Endothelial cell (in vitro differentiated cells): ENCODE measurements at regions not wholly inside any gene's neighbourhood (a gene's known extent, or its start where the extent isn't known, plus 50 kb on each side); places are given as distances from the start of the nearest gene placed in this dataset.

Source experiments
- DNase-seq: peaks from one replicate; pipeline ENCODE4 v3.0.0; 2021; ENCODE audit warnings: low spot score
- H3K27ac Mint-ChIP-seq: one replicate; pipeline ENCODE4 v1.8.0; 2021; ENCODE audit warnings: mixed read lengths, inconsistent platforms; ENCODE audit not compliant: unreplicated experiment
- H3K27me3 Mint-ChIP-seq: one replicate; pipeline ENCODE4 v1.8.0; 2021; ENCODE audit warnings: mild to moderate bottlenecking, moderate library complexity, mixed read lengths, inconsistent platforms; ENCODE audit not compliant: unreplicated experiment
- H3K36me3 Mint-ChIP-seq: one replicate; pipeline ENCODE4 v1.8.0; 2021; ENCODE audit warnings: mild to moderate bottlenecking, low read depth, mixed read lengths, inconsistent platforms; ENCODE audit not compliant: unreplicated experiment
- H3K4me1 Mint-ChIP-seq: one replicate; pipeline ENCODE4 v1.8.0; 2021; ENCODE audit warnings: mild to moderate bottlenecking, mixed read lengths, inconsistent platforms; ENCODE audit not compliant: unreplicated experiment
- H3K4me3 Mint-ChIP-seq: one replicate; pipeline ENCODE4 v1.8.0; 2021; ENCODE audit warnings: mild to moderate bottlenecking, mixed read lengths, inconsistent platforms; ENCODE audit not compliant: unreplicated experiment
- H3K9me3 Mint-ChIP-seq: one replicate; pipeline ENCODE4 v1.8.0; 2021; ENCODE audit warnings: mixed read lengths, inconsistent platforms; ENCODE audit not compliant: unreplicated experiment
- CTCF ChIP-seq: fragments of 200-600 bp; sonication (generic); IDR thresholded peaks from one replicate; pipeline ENCODE4 v1.5.0; 2021; ENCODE audit warnings: antibody characterized with exemption; ENCODE audit not compliant: unreplicated experiment

- no peak for DNase-seq
- no peaks in the 10 kb centered on the region for H3K36me3 Mint-ChIP-seq
- no peaks in the 10 kb centered on the region for H3K9me3 Mint-ChIP-seq
- peaks cover 5% of the 10 kb centered on the region for H3K27me3 Mint-ChIP-seq
- H3K4me1 Mint-ChIP-seq = peaks cover 12% of the 10 kb centered on the region
- H3K4me3 Mint-ChIP-seq = no peak overlapping the region
- no peak overlapping the region for H3K27ac Mint-ChIP-seq
- TF ChIP-seq CTCF = no peak
Observed at GRCh38 chr12:124658806-124659402, 91.5 kb upstream of the NCOR2 start.

- DNase-seq = no peak
- H3K27ac Mint-ChIP-seq = no peak overlapping the region
- H3K4me1 Mint-ChIP-seq = peaks cover 8% of the 10 kb centered on the region
- H3K36me3 Mint-ChIP-seq = no peaks in the 10 kb centered on the region
- peaks cover 3% of the 10 kb centered on the region for H3K27me3 Mint-ChIP-seq
- TF ChIP-seq CTCF = no peak
- no peak overlapping the region for H3K4me3 Mint-ChIP-seq
- no peaks in the 10 kb centered on the region for H3K9me3 Mint-ChIP-seq
Observed at GRCh38 chr12:124658302-124658701, 90.9 kb upstream of the NCOR2 start.

- DNase-seq = no peak
- no peaks in the 10 kb centered on the region for H3K9me3 Mint-ChIP-seq
- no peaks in the 10 kb centered on the region for H3K4me1 Mint-ChIP-seq
- H3K36me3 Mint-ChIP-seq = no peaks in the 10 kb centered on the region
- no peak for TF ChIP-seq CTCF
- H3K27ac Mint-ChIP-seq = no peak overlapping the region
- H3K4me3 Mint-ChIP-seq = no peak overlapping the region
- peaks cover 1% of the 10 kb centered on the region for H3K27me3 Mint-ChIP-seq
Observed at GRCh38 chr12:124656947-124657434, 89.6 kb upstream of the NCOR2 start.

GRCh38 chr12:124655698-124656516 is 88.5 kb upstream of the NCOR2 start:
- no peak for DNase-seq
- Mint-ChIP-seq H3K4me3 (no peak overlapping the region), H3K36me3 (no peaks in the 10 kb centered on the region), H3K27ac (no peak overlapping the region), H3K27me3 (peaks cover 1% of the 10 kb centered on the region), H3K4me1 (no peaks in the 10 kb centered on the region), H3K9me3 (no peaks in the 10 kb centered on the region)
- no peak for TF ChIP-seq CTCF
